Jurkat, Clone E6-1 (cell line): ENCODE measurements at regions not wholly inside any gene's neighbourhood (a gene's known extent, or its start where the extent isn't known, plus 50 kb on each side); places are given as distances from the start of the nearest gene placed in this dataset.

Experiments used
- DNase-seq: peaks from one replicate; pipeline ENCODE4 v3.0.0-alpha.2; 2011; ENCODE audit warnings: low read depth, low spot score
- H3K4me3 ChIP-seq: 2 replicates; pipeline ENCODE4 v1.5.1; 2011; ENCODE audit warnings: mild to moderate bottlenecking, low read length, control low read depth, moderate library complexity

DNA sequence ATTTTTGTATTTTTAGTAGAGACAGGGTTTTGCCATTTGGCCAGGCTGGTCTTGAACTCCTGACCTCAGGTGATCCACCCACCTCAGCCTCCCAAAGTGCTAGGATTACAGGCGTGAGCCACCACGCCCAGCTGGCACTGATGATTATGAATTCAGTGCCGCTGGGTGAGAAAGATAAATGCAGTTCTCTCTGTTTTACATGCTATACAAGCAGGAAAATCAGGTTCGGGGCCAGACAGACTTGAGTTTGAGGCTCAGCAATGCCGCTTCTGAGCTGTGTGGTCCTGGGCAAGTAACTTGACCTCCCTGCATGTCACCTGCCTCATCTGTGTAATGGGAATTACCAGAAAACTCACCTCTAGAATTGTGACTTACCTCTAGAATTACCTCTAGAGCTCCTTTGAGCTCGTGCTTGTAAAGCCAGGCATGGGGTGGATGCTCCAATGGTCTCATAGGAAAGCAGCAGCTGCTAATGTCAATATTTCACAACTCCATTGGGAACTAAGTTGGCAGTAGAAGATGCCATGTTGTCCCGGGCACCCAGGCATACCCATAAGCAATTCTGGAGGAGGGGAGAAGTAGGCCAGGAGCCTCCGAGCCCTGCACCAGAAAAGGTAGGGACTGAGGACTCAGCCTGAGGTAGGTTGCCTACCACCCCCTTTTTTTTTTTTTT is 119.8 kb upstream of the SLC25A33 start:
- no peak overlapping the region for H3K4me3 ChIP-seq
- no peak for DNase-seq

GRCh38 chr1:9420835-9421532 is 118.3 kb upstream of the SLC25A33 start:
- H3K4me3 ChIP-seq, result no peak overlapping the region
- DNase-seq, result peak; percentile 63

- DNase-seq, result no peak
- no peak overlapping the region for H3K4me3 ChIP-seq
Observed at GRCh38 chr1:9421533-9421873, 117.8 kb upstream of the SLC25A33 start.

DNA sequence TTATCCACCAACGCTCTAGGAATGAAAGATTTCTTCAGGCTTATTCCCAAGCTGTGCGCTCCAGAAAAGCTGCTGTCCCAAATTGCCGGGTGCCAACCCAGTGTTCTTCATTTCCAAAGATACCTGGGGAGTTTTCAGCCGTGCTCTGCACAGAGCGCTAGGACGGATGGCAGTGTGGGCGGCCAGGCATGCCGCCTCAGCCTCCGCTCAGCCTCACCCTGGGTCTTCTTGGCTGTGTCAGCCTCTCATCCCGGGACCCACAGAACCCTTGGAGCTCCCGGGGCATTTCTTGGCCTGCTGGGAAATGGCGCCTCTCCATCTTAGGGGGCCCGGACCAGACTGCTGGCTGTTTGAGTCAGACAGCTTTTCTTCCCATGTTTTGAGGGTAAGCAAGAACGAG is 116.9 kb upstream of the SLC25A33 start:
- no peak for DNase-seq
- no peak overlapping the region for H3K4me3 ChIP-seq

DNA sequence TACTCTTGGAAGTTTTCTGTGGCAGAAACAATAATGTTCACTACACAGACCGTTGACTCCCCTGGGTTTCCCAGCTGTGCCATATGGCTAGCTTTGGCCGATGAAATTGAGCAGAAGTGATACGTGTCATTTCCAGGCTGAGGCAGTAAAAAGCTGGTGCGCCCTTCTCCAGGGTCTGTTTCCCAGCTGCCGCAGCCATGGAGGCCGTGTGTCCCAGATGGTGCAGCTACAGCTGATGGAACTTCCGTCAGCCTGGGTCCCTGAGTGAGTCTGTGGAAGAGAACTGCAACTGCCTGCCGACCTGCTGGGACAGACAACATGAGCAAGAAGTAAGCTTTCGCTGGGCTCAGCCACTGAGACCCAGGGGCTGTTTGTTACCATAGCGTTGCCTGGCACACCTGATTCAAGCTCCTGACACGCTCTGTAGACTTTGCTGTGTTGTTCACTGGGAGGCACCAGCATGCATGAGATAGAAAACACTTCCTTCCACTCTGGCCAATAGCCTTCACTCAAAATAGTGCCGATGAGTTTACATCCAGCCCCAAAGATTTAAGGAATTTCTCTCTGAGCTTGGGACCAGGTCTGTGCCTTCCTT is 116.3 kb upstream of the SLC25A33 start:
- no peak for DNase-seq
- H3K4me3 ChIP-seq, result no peak overlapping the region

DNA sequence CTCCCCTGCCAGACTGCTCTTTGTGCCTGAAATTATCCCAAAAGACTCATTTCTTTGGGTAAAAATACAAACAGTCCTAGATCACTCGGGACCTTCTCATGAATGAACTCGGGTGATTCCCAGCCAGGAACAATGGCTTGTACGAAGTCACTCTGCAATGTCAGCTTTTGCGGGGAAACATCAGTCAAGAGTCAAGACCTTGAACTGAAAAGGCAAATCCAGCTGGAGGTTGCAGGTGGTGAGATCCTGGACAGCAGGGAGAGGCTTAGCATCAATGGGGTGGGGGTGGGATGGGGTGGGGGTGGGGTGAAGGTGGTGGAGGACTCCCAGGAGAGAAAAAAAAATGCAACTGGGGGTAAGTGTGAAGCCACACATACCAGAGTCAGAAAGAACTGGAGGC is 115.0 kb upstream of the SLC25A33 start:
- no peak overlapping the region for H3K4me3 ChIP-seq
- DNase-seq, result no peak

DNA sequence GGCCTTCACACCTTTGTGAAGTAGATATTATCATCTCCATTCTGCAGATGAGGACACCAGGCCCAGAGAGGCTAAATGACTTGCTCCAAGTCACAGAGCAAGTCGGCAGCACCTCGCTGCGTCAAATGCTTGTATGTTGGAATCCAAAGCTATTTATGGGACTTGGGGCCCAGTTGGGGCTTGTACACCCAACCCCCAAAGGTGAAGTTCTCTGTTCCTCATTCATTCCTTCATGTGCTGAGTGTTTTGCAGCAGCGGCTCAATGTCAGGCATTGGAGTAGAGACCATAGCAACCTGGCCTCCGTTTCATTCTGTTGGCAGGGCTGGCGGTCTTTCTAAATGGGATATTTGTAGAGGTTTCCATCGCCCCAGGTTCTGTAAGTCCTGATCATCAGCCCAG is 113.4 kb upstream of the SLC25A33 start:
- H3K4me3 ChIP-seq, result no peak overlapping the region; the same call in 1 of the 2 replicates
- no peak for DNase-seq

- DNase-seq, result peak; percentile 99
- H3K4me3 ChIP-seq, result peak overlapping the region; percentile 28
Observed at GRCh38 chr1:9426291-9426711, 113.0 kb upstream of the SLC25A33 start.

GRCh38 chr1:9427388-9427787 is 111.9 kb upstream of the SLC25A33 start:
- no peak overlapping the region for H3K4me3 ChIP-seq
- no peak for DNase-seq

DNA sequence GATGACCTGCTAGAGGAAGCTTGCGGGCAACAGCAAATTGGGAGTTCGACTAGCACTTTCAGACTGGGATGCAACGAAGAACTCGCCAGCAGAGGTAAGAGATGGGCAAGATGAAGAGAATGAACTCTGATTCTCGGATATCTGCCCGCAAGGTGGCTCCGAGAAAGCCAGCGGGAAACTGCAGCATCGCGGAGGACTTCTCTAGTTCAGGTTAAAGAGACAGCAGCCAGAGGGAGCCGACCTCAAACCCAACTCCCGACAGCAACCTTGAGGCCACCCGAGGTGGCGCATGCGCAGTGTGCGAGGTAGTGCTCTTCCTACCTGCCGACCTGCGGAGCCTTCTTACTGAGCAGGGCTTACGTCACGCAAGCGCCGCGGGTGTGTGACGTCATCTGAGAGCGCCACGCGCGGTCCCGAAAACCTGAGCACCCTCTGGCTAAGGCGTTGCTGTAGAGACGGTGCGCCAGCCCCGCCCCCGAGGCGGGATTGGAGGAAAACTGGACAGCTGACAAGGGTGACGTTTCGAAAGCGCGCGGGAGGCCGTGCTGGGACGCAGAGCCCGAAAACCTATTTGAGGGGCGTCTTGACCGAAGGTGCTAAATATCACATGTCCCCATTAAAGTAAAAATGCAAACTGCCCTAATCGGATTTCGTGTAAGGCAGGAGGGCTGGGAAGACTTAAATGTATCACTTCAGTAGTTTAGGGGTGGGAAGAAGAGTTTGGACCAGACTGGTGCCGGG is 110.5 kb upstream of the SLC25A33 start:
- peak overlapping the region; percentile 76 for H3K4me3 ChIP-seq
- DNase-seq, result peak; percentile 100

DNA sequence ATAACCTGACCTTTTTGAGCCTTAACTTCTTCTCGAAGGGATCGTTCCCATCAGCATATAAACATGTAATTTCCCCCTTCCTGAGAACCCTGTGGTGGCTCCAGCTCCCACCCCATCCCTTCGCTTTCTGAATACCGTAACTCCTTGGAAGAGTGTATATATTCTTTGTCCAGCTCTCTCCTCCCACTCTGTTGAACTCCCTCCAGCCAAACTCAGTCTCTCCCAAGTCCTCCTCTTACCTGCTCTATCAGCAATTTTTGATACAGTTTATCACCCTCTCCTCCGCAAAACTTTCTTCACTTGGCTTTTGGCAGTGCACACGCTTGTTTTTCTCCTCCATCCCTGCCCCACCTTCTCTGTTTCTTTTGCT is 109.9 kb upstream of the SLC25A33 start:
- peak overlapping the region; percentile 76 for H3K4me3 ChIP-seq
- no peak for DNase-seq

DNA sequence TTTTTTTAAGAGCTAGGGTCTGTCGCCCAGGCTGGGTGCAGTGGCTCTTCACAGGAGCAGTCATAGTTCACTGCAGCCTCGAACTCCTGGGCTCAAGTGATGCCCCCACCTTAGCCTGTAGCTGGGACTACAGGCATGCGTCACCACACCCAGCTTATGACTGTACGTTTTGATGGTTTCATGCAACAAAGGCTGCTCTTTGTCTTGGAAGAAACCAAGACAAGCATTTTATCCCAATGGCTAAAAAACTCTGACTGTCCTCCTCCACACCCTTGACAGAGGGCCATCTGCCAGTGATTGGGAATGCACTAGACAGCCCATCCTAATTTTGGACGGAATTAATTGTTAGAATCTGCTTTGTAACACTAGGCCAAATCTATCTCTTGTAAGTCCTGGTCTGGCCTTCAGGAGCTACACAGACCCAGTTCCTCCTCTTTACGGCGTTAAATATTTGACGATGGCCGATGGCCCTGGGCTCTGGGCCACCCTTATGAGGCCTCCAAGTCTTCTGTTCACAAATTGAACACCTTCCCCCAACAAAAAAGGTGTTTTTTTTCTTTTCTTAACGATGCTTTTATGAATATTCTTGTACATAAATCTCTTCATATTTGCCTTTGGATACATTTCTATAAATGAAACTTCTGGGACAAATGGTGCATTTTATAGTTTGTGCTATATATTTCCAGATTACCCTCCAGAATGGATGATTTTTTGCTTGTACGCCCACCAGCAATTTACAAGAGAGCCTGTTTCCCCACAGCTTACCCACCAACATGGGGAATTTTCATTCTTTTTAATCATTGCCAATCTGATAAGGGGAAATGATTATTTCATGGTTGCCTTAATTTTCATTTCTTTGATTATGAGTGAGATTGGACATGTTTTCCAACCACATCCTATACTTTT is 104.8 kb upstream of the SLC25A33 start:
- no peak for DNase-seq
- no peak overlapping the region for H3K4me3 ChIP-seq

DNA sequence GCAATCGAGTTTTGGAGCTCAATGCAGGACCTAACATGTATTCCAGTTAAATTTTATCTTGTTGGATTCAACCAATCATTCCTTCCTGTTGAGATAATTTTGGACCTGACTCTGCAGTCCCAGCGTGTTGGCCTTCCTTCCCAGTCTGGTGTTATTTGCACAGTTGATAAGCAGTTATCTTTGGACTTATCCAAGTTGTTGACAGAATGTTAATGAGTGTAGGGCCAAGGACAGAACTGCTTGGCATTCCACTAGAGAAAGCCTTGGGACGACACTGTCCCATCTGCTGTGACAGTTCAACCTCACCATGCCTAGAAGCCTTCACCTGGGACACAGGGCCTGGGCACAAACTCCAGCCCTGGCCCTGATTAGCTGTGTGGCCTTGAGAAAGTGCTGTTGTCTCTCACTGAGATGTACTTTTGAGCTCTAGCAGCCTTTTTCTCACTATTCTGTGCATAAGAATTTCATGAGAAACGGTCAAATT is 104.1 kb upstream of the SLC25A33 start:
- no peak overlapping the region for H3K4me3 ChIP-seq
- DNase-seq, result no peak

DNA sequence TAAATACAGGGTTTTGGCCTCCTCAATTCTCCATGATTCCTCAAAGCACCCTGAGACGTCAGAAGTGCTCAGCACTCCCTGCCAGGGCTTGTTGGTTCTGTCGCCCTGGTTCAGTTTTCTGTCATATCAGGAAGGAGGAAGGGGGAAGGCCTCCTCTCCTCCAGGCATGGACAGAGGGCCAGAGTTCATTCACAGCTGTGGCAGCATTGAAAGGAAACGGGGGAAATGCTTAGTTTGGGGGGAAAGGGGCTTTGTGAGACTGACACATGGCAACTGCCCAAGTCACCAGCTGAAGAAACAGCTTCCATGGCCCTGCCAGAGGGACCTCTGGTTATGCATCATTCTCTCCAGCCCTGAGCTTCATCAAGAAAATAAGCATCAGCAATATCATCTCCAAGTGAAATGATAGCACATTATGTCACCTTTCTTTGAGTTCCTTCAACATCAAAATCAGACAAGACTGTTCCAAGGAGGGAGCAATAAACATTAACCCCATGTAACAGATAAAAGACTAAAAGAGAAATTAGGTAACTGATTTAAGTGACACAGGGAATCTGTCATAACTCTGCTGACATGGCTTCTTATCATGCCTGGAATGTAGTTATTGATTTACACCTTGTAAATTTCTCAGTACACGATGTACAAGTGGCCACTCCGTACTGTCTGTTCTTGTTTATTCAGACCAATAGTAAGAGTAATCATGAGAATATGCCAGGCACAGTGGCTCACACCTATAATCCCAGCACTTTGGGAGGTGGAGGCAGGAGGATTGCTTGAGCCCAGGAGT is 103.2 kb upstream of the SLC25A33 start:
- H3K4me3 ChIP-seq, result no peak overlapping the region
- no peak for DNase-seq

DNA sequence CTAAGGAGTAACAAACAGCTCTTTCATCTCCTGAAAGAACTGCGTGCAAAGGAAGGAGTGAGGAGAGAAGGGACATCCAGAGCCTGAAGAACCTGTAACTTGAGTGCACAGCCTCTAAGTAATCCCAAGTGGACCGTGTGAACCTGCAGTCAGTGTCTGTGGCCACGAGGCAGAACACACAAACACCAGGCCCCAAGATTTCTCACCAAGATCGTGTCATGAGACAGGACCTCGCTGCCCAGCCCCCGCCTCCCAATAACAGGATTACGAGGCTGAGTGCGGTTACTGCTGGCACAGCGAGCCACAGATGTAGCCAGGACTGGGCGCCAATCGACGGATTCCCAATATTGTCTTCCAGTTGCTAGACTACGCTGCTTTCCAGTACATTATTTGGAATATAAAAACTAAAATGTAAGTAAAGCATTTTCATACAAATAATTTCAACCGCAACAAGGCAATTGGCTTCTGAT is 101.3 kb upstream of the SLC25A33 start:
- no peak for DNase-seq
- no peak overlapping the region for H3K4me3 ChIP-seq

- DNase-seq, result no peak
Observed at GRCh38 chr1:9438431-9439073, 100.7 kb upstream of the SLC25A33 start.

DNA sequence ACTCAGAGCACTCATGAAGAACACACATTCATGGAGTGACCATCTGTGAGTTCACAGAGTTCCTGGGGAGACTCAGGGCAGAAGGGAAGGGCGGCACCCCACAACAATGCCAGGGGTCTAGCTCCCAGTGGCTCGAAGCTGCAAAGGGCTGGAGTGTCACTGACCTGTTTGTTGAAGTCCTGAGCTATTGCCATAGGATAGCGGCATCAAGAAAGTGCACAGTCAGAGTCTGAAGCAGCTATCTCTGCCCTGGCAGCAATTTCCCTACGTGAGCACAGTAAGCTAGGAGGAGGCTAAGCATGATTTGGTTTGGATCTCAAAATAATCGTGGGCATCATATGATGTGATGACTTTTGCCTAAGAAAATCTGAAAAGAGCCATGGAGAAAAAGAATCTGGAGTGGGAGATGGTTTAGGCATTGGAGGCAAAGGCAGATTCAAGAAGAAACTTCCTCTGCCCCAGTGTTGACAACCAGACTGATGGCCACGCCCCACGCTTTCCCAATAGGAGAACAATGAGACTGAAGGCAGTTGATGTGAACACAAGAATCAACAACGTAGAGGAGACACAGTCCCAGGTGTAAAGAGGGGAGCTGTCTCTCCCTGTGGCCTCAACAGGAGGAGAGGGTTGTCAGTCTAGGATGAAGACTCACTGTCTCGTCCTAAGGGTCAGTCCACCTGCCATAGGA is 100.0 kb upstream of the SLC25A33 start:
- no peak for DNase-seq
- no peak overlapping the region for H3K4me3 ChIP-seq

More at GRCh38 chr1:9438431-9439073, 100.7 kb upstream of the SLC25A33 start:
- no peak overlapping the region for H3K4me3 ChIP-seq
